ENCODE measurements at regions not wholly inside any gene's neighbourhood (a gene's known extent, or its start where the extent isn't known, plus 50 kb on each side); places are given as distances from the start of the nearest gene placed in this dataset.

DNA sequence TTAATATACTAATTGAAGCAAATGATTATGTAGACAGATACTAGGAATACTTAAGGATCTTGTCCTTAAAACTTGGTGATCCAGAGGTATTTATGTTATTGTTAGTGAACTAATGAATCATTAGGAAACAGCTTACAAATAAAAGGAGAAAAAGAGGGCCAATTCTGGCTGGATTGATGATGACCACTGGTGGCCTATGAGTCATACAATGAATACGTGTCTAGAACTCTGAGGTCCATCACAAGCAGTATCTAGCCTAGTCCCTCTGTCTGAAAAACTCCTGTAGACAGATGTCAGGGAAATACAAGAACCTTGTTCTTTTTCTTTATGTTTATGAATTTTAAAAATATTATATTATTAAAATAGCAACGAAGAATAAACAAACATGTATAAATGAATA is 51.7 kb upstream of the RTL1 start:
- DNase-seq, result no peak
- Histone ChIP-seq H3K4me3 (ENCODE audit: low read length) (no peak overlapping the region), H3K27me3 (ENCODE audit: control insufficient read depth, insufficient read depth, low read length) (no peaks in the 10 kb centered on the region), H3K4me1 (ENCODE audit: control insufficient read depth, insufficient read depth, low read length) (no peaks in the 10 kb centered on the region), H3K9me3 (replicated peaks; ENCODE audit: control insufficient read depth, low read depth, low read length) (no peaks in the 10 kb centered on the region), H3K27ac (ENCODE audit: low read length) (no peak overlapping the region), H3K36me3 (ENCODE audit: control insufficient read depth, insufficient read depth, low read length) (peaks cover 18% of the 10 kb centered on the region)
- no CpG with 5 or more reads among the region's 2 CpGs for WGBS (ENCODE audit: insufficient coverage)

DNA sequence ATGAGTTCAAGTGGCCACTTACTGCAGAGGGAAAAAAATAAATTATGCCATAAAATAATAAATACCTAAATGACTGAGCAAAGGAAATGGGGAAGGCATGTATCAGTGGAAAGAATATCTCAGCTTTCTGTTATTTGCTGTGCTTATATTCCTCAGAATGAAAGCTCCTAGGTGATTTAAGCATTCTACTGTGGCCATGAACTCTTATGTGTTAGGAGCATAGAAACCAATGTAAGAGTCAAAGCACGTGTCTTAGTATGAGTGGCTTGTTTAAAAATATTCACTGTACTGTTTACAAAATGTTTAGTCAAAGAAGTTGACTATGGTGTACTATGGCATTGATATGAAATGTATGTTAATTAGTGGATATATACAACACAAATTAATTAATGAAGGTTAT is 59.0 kb upstream of the RTL1 start:
- H3K27ac ChIP-seq (ENCODE audit: low read length), result no peak overlapping the region
- H3K9me3 ChIP-seq (replicated peaks; ENCODE audit: control insufficient read depth, low read depth, low read length), result no peaks in the 10 kb centered on the region
- no peaks in the 10 kb centered on the region for H3K4me1 ChIP-seq (ENCODE audit: control insufficient read depth, insufficient read depth, low read length)
- no peak for DNase-seq
- no peaks in the 10 kb centered on the region for H3K27me3 ChIP-seq (ENCODE audit: control insufficient read depth, insufficient read depth, low read length)
- H3K4me3 ChIP-seq (ENCODE audit: low read length), result no peak overlapping the region
- peaks cover 24% of the 10 kb centered on the region for H3K36me3 ChIP-seq (ENCODE audit: control insufficient read depth, insufficient read depth, low read length)
- WGBS (ENCODE audit: insufficient coverage), result 100% methylated on average over 1 of the region's 1 CpG

DNA sequence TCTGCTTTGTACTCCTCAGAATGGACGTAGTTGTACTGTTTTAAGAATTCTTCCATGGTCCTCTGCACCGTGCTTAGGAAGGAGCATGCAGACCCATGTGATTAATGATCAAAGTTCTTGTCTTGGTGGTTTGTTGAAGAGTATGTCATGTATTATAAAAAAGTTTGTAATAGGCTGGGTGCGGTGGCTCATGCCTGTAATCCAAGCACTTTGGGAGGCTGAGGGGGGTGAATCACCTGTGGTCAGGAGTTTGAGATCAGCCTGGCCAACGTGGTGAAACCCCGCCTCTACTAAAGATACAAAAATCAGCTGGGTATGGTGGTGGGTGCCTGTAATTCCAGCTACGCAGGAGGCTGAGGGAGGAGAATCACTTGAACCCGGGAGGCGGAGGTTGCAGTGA is 61.8 kb upstream of the RTL1 start:
- Histone ChIP-seq H3K9me3 (replicated peaks; ENCODE audit: control insufficient read depth, low read depth, low read length) (no peaks in the 10 kb centered on the region), H3K27ac (ENCODE audit: low read length) (no peak overlapping the region), H3K4me3 (ENCODE audit: low read length) (no peak overlapping the region), H3K36me3 (ENCODE audit: control insufficient read depth, insufficient read depth, low read length) (peaks cover 20% of the 10 kb centered on the region), H3K27me3 (ENCODE audit: control insufficient read depth, insufficient read depth, low read length) (no peaks in the 10 kb centered on the region), H3K4me1 (ENCODE audit: control insufficient read depth, insufficient read depth, low read length) (no peaks in the 10 kb centered on the region)
- 91% methylated on average over 3 of the region's 8 CpGs for WGBS (ENCODE audit: insufficient coverage)
- no peak for DNase-seq

- DNase-seq, result no peak
- no peaks in the 10 kb centered on the region for H3K27me3 ChIP-seq (ENCODE audit: control insufficient read depth, insufficient read depth, low read length)
- H3K27ac ChIP-seq (ENCODE audit: low read length), result no peak overlapping the region
- H3K36me3 ChIP-seq (ENCODE audit: control insufficient read depth, insufficient read depth, low read length), result peaks cover 19% of the 10 kb centered on the region
- no peak overlapping the region for H3K4me3 ChIP-seq (ENCODE audit: low read length)
- no peaks in the 10 kb centered on the region for H3K4me1 ChIP-seq (ENCODE audit: control insufficient read depth, insufficient read depth, low read length)
- no CpG with 5 or more reads among the region's 3 CpGs for WGBS (ENCODE audit: insufficient coverage)
- no peaks in the 10 kb centered on the region for H3K9me3 ChIP-seq (replicated peaks; ENCODE audit: control insufficient read depth, low read depth, low read length)
Measured at GRCh38 chr14:100967178-100967577, 63.7 kb upstream of the RTL1 start.

GRCh38 chr14:100967930-100968329 is 64.4 kb upstream of the RTL1 start:
- H3K4me1 ChIP-seq (ENCODE audit: control insufficient read depth, insufficient read depth, low read length), result no peaks in the 10 kb centered on the region
- no CpG with 5 or more reads among the region's 2 CpGs for whole genome bisulfite sequencing (ENCODE audit: insufficient coverage)

GRCh38 chr14:100972118-100972897 is 68.8 kb upstream of the RTL1 start:
- Histone ChIP-seq H3K36me3 (ENCODE audit: control insufficient read depth, insufficient read depth, low read length) (peaks cover 15% of the 10 kb centered on the region), H3K27me3 (ENCODE audit: control insufficient read depth, insufficient read depth, low read length) (no peaks in the 10 kb centered on the region), H3K27ac (ENCODE audit: low read length) (no peak overlapping the region), H3K9me3 (replicated peaks; ENCODE audit: control insufficient read depth, low read depth, low read length) (no peaks in the 10 kb centered on the region), H3K4me3 (ENCODE audit: low read length) (no peak overlapping the region), H3K4me1 (ENCODE audit: control insufficient read depth, insufficient read depth, low read length) (no peaks in the 10 kb centered on the region)
- WGBS (ENCODE audit: insufficient coverage), result no CpG with 5 or more reads among the region's 8 CpGs
- no peak for DNase-seq

More at GRCh38 chr14:100967930-100968329, 64.4 kb upstream of the RTL1 start:
- no peak overlapping the region for H3K27ac ChIP-seq (ENCODE audit: low read length)
- no peaks in the 10 kb centered on the region for H3K9me3 ChIP-seq (replicated peaks; ENCODE audit: control insufficient read depth, low read depth, low read length)
- H3K27me3 ChIP-seq (ENCODE audit: control insufficient read depth, insufficient read depth, low read length), result no peaks in the 10 kb centered on the region
- peaks cover 20% of the 10 kb centered on the region for H3K36me3 ChIP-seq (ENCODE audit: control insufficient read depth, insufficient read depth, low read length)
- no peak for DNase-seq
- no peak overlapping the region for H3K4me3 ChIP-seq (ENCODE audit: low read length)

DNA sequence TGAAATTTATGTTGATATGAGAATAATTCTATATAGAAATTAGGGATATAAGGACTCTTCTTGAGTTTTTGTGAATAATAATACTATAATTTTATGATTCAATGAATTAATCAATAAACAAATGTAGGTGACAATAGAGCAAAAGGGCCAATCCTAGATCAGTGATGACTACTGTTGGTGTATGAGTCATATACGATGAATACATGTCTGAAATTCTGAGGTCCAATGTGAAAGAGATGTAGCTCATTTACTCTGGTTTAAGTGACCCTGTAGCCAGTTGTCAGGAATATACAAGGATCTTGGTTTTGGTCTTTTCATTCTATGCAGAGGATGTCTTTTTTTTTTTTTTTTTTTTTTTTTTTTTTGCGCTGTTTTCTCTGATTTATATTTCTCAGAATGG is 72.1 kb upstream of the RTL1 start:
- Histone ChIP-seq H3K27me3 (ENCODE audit: control insufficient read depth, insufficient read depth, low read length) (no peaks in the 10 kb centered on the region), H3K4me1 (ENCODE audit: control insufficient read depth, insufficient read depth, low read length) (no peaks in the 10 kb centered on the region), H3K4me3 (ENCODE audit: low read length) (no peak overlapping the region), H3K27ac (ENCODE audit: low read length) (no peak overlapping the region), H3K9me3 (replicated peaks; ENCODE audit: control insufficient read depth, low read depth, low read length) (no peaks in the 10 kb centered on the region), H3K36me3 (ENCODE audit: control insufficient read depth, insufficient read depth, low read length) (peaks cover 10% of the 10 kb centered on the region)
- WGBS (ENCODE audit: insufficient coverage), result no CpG with 5 or more reads among the region's 2 CpGs
- no peak for DNase-seq

- no peaks in the 10 kb centered on the region for H3K27me3 ChIP-seq (ENCODE audit: control insufficient read depth, insufficient read depth, low read length)
- no peak overlapping the region for H3K4me3 ChIP-seq (ENCODE audit: low read length)
- H3K9me3 ChIP-seq (replicated peaks; ENCODE audit: control insufficient read depth, low read depth, low read length), result no peaks in the 10 kb centered on the region
- peaks cover 8% of the 10 kb centered on the region for H3K36me3 ChIP-seq (ENCODE audit: control insufficient read depth, insufficient read depth, low read length)
- no peaks in the 10 kb centered on the region for H3K4me1 ChIP-seq (ENCODE audit: control insufficient read depth, insufficient read depth, low read length)
- no peak overlapping the region for H3K27ac ChIP-seq (ENCODE audit: low read length)
- no peak for DNase-seq
- no CpG with 5 or more reads among the region's 3 CpGs for WGBS (ENCODE audit: insufficient coverage)
Measured at GRCh38 chr14:100979079-100979478, 75.6 kb upstream of the RTL1 start.

DNA sequence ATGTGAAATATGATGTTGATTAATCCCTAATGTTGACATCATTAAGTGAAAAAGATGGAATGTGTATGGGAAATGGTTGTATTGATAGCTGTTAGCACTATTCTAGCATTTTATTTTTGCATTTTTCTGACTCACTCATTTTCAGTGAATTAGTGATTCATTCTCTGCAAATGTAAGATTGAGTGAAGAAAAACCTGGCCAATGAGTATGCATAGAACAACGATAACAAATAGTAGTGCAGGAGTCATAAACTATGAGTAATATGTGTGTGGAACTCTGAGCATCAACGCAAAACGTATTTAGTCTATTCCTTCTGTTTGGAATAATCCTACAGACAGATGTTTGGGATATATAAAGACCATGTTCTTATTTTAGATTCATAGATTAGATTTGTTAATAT is 76.3 kb upstream of the RTL1 start:
- Histone ChIP-seq H3K36me3 (ENCODE audit: control insufficient read depth, insufficient read depth, low read length) (peaks cover 6% of the 10 kb centered on the region), H3K9me3 (replicated peaks; ENCODE audit: control insufficient read depth, low read depth, low read length) (no peaks in the 10 kb centered on the region), H3K4me1 (ENCODE audit: control insufficient read depth, insufficient read depth, low read length) (no peaks in the 10 kb centered on the region), H3K4me3 (ENCODE audit: low read length) (no peak overlapping the region), H3K27ac (ENCODE audit: low read length) (no peak overlapping the region), H3K27me3 (ENCODE audit: control insufficient read depth, insufficient read depth, low read length) (no peaks in the 10 kb centered on the region)
- WGBS (ENCODE audit: insufficient coverage), result no CpG with 5 or more reads among the region's 3 CpGs
- DNase-seq, result no peak

DNA sequence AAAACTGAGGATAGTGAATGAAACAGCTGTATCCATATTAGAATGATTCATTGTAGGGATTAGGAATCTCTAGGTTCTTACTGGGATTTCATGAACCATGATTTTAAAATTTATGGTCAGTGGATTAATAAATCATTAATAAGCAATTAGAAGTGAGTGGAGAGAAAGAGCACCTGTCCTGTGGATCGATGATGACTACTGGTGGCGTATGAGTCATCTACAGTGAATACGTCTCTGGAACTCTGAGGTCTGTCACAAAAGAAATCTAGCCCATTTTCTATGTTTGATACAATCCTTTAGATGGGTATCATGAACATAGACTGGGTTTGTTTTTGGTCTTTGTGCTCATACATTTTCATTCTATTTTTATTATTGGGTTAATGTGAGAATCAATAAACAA is 77.3 kb upstream of the RTL1 start:
- WGBS (ENCODE audit: insufficient coverage), result no CpG with 5 or more reads among the region's 3 CpGs
- no peak for DNase-seq
- no peaks in the 10 kb centered on the region for H3K27me3 ChIP-seq (ENCODE audit: control insufficient read depth, insufficient read depth, low read length)
- H3K4me1 ChIP-seq (ENCODE audit: control insufficient read depth, insufficient read depth, low read length), result no peaks in the 10 kb centered on the region
- no peaks in the 10 kb centered on the region for H3K9me3 ChIP-seq (replicated peaks; ENCODE audit: control insufficient read depth, low read depth, low read length)
- peaks cover 12% of the 10 kb centered on the region for H3K36me3 ChIP-seq (ENCODE audit: control insufficient read depth, insufficient read depth, low read length)
- no peak overlapping the region for H3K27ac ChIP-seq (ENCODE audit: low read length)
- H3K4me3 ChIP-seq (ENCODE audit: low read length), result no peak overlapping the region

DNA sequence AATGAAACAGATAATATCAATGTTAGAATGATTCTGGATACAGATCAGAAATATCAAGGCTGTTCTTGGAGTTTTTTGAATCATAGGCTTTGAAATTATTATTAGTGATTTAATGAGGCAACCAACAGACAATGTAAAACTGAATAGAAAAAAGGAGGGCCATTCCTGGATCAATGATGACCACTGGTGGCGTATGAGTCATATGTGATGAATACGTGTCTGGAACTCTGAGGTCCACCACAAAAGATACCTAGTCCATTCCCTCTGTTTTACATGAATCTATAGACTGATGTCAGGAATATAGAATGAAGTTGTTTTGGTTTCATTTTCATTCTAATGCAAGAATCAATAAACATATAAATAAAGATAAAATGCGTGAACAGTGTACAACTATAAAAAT is 78.3 kb upstream of the RTL1 start:
- peaks cover 10% of the 10 kb centered on the region for H3K36me3 ChIP-seq (ENCODE audit: control insufficient read depth, insufficient read depth, low read length)
- no peak for DNase-seq
- no peaks in the 10 kb centered on the region for H3K27me3 ChIP-seq (ENCODE audit: control insufficient read depth, insufficient read depth, low read length)
- no CpG with 5 or more reads among the region's 3 CpGs for WGBS (ENCODE audit: insufficient coverage)
- H3K4me1 ChIP-seq (ENCODE audit: control insufficient read depth, insufficient read depth, low read length), result no peaks in the 10 kb centered on the region
- no peak overlapping the region for H3K4me3 ChIP-seq (ENCODE audit: low read length)
- H3K9me3 ChIP-seq (replicated peaks; ENCODE audit: control insufficient read depth, low read depth, low read length), result no peaks in the 10 kb centered on the region
- H3K27ac ChIP-seq (ENCODE audit: low read length), result no peak overlapping the region

Measured in muscle of leg (tissue), 3 donors.